NCI-H524 (cell line): ENCODE measurements at regions not wholly inside any gene's neighbourhood (a gene's known extent, or its start where the extent isn't known, plus 50 kb on each side); places are given as distances from the start of the nearest gene placed in this dataset.

Source experiments
- DNase-seq, 2 experiments: peaks; one replicate each; lab custom pipeline; 2025; lab: John Stamatoyannopoulos, UW

DNA sequence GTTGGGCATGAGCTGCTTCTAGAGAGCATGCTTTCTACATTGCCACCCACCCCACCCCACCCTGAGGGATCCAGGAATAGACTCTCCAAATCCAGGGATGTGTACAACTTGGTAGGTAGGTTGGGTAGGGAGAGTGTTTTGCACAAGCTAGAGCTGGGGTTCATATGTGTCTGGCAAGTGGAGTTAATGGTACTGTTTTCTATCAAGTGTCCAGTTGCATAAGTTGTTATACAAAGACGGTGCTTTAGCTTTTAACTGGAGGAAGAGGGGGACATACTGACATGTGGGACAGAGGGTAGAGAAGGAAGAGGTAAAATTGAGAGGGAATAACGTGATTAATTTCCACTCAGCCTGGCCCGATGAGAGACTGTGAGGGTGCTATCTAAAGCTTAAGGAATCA, 51.0 kb upstream of the TNC start:
- DNase-seq: no peak

DNA sequence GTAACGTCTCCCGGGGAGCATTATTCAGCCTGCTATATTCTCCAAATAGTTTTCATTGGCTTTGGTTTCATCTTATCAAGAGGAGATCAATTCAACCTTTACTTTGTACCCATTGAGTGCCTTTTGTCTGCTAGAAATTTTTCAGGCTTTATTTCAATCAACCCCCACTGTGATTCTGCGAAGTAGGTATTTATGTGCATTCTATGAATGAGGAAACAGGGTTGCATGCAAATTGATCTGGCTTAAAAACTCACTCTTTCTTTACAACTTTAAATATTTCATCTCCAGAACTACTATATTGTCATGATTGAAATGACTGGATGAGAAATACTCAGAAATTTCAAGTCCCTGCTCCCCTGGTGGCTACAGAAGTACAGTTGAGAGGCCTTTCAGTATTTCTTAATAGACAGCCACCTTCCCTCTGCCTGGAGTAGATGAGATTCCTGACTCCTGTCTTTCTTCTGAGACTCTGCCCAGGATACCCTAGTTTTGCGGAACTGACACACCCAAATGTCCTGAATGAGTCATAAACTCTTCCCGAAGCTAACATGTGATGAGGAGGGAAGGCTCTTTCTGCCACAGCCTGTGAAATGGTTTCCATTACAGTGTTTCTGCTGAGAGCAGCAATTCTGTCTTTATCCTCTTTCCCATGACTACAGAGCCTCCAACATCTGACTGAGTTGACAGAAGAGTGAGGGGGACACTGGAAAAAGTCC, 52.6 kb upstream of the TNC start:
- no peak for DNase-seq

DNA sequence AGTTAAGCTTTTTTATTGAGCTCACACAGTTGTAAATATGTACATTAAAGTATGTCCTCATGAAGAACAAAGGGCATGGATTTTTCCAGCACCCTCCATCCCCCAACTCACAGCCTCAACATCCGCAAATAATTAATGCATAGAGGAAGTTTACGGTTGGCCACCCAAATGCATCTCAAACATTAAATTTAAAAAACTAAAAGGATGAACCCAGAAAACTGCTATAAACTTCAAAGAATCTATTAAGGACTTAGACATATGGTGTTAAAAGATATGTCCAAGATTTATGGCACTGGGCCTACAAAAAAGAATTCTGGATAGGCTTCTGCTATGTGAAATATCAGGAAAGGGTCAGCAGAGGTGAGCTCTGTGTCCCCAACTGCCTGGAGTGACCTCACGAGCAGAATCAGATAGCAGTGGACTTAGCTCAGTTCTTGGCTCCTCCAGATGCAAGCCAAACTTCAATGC, 54.0 kb upstream of the TNC start:
- DNase-seq: no peak

DNA sequence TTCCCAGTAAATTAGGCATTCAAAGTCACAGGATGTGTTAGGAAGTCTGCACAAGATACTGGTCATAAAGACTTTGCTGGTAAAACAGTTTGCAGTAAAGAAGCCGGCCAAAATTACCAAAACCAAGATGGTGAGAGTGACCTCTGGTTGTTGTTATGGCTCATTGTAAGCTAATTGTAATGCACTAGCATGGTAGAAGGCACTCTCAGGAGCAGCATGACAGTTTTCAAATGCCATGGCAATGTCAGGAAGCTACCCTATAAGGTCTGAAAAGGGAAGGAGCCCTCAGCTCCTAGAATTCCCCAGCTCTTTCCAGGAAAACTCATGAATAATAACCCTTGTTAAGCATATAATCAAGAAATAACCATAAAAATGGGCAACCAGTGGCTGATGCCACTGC, 64.3 kb upstream of the TNC start:
- no peak for DNase-seq

DNA sequence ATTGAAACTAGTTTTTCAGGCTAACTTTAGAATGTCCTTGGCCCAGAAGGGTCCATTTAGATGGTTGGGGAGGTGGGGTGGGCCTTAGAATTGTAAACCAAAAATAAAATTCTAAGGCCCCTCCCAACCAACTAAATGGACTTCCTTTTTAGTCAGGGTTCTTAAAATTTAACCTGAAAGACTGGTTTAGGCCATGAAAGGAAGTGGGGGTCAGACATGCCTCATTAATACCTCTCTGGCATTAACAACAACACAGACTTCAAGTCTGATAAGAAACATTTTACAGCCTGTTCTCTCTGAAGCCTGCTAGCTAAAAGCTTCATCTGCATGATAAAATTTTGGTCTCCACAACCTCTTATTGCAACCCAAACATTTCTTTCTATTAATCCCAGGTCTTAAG, 65.5 kb upstream of the TNC start:
- no peak for DNase-seq

DNA sequence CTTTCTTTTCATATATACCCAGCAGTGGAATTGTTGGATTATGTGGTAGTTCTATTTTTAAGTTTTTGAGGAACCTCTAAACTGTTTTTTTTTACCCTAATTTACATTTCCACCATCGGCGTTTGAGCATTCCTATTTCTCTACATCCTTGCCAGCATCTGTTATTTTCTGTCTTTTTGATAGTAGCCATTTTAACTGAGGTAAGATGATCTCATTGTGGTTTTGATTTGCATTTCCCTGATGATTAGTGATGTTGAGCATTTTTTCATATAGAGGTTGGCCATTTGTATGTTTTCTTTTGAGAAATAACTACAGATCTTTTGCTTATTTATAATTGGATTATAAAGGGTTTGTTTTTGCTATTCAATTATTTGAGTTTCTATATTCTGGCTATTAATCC, 71.7 kb upstream of the TNC start:
- DNase-seq: no peak

DNA sequence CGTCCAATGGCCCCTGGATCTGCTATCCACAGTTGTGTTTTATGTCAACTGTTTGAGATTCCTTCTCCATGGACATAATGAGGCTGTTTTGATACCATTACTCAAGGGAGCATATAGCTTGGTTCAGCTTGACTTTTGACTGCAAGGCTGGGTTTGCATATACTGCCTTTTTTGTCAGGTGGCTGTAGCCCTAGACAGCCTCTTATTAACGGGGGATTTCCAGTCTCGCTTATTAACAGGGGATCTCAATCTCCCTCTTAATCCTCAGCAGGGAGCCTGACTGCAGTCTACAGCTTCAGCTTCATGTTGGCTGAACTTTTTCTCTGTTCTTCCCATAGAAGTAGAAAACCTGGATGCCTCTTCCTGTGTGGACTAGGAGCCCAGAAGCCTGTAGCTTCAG, 73.7 kb upstream of the TNC start:
- DNase-seq: peak in 1 of 2 experiments; percentile 37

DNA sequence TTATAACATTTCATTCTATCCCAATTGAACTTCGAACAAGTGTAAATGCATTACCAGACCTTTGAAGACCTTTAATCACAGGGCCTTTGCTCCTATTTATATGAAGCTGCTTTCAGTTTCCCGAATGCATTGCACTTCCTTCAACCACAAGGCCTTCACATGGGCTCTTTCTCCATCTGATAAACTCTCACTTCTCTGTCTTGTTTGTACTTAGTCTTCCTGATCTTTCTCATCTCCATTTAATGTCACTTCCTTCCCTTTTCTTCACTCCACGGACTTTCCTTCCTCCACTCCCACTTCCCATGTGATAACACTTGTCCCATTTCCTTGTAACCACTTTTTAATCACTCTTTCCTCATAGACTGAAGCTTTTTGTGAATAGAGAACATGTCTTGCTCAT, 74.3 kb upstream of the TNC start:
- no peak for DNase-seq

DNA sequence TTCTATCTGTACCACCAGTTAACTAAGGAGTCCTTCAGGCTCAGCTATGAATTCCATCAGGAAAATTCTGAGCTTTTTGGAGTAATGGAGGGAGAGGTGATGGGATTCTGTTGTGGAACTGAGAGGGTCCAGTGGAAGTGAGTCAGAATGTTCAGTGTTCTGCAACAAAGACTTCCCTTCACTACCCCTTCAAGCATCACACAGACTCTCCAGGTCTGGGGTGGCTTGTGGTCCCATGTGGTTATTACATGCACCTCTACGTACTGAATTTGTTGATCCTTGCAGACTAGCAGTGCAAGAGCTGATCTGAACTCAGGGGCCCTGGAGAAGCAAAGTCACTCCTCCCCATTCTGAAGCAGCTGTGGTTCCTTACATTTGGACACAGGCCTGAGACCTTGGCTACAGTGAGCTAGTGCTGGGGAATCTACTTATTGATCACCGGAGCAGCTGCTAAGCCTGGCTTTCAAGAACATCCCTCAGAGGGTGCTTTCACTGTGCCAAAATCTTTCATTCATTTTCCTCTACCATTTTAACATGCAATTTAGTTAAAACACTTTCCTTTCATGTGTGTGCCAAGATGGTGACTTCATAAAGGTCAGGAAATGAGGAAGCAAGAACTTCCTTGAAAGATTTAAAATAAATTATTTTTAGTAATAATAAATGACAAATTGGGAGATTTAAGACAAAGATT, 75.0 kb upstream of the TNC start:
- no peak for DNase-seq

DNA sequence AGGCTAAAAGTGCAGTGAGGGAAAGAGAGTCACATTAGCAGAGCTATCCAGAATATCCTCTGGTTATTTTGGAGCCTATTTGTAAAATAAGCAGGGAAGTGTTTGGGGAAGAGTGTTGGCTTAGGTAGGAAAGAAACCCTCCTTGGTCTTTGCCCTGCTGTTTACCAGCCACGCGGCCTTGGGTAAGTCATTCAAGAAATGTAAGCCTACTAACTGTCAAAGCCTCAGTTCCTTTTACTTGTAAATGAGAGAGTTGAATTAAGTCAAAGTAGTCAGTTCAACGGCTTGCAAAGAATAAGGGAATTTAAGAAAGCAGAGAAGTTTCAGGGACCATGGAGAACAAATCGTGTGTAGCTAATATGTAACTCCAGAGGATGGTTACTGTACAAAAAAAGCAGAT, 75.8 kb upstream of the TNC start:
- DNase-seq: no peak

DNA sequence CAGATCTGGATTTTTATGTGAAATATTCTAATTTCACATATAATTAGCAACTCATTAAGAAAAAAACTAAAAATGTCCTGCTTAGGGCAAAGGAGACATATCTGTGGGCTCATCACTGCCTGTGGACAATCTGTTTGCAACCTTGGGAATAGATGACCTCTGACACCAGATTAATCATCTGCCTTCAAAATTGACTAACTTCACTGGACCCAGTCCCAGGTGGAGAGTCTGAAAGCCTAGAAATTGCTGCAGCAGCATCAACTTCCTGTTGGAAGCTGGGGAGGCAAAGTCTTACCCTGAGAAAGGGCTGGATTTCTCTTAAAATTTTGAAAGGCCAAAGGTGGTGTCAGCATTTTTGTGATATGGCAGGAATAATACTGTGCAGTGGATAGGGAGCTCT, 76.3 kb upstream of the TNC start:
- no peak for DNase-seq

DNA sequence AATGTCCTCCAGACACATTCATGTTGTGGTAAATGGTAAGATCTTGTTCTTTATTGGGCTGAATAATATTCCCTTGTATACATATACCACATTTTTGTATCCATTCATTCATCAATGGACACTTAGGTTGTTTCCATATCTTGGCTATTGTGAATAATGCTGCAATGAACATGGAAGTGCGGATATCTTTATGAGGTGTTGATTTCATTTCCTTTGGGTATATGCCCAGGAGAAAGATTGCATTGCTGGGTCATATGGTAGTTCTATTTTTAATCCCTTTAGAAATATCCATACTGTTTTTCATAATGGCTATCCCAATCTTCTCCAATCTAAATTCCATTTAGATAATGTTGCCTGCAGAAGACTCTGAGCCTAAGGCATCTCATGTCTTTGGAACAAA, 78.0 kb upstream of the TNC start:
- DNase-seq: no peak

DNA sequence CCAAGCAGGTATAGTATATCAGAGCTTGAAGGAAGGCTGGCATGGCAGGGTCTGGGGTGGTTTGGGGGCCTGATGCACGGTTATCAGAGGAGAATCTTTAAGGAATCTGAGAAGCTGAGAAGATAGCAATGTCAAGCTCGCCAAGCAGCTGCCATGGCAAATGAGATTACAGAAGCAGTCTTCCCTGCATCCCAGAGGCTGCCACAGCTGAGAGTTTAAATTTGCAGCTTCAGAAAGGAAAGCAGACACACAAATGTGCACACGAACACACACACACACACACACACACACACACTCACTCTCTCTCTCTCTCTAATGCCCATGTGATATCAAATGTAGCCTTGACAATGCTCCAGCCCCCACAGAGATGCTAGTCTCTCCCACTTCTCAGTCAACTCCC, 79.0 kb upstream of the TNC start:
- no peak for DNase-seq

DNA sequence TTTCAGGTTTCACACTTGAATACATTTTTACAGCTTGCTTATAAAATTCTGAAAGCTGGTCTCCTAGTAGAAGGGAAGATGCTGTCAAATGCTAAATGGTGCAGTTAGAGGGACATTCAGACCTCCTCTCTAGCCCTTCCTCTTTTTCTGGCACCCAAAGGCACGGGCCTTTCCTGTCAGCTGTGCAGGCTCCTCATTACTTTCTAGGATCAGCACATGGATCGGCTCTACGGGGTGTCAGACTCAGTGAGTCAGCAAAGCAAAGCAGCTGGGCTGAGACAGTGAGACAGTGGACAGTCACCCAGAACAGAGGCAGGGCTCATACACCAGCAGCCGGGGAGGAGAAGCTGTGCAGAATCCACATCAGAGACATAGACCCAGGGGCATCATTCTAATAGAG, 80.0 kb upstream of the TNC start:
- peak in 1 of 2 experiments; percentile 3 for DNase-seq

DNA sequence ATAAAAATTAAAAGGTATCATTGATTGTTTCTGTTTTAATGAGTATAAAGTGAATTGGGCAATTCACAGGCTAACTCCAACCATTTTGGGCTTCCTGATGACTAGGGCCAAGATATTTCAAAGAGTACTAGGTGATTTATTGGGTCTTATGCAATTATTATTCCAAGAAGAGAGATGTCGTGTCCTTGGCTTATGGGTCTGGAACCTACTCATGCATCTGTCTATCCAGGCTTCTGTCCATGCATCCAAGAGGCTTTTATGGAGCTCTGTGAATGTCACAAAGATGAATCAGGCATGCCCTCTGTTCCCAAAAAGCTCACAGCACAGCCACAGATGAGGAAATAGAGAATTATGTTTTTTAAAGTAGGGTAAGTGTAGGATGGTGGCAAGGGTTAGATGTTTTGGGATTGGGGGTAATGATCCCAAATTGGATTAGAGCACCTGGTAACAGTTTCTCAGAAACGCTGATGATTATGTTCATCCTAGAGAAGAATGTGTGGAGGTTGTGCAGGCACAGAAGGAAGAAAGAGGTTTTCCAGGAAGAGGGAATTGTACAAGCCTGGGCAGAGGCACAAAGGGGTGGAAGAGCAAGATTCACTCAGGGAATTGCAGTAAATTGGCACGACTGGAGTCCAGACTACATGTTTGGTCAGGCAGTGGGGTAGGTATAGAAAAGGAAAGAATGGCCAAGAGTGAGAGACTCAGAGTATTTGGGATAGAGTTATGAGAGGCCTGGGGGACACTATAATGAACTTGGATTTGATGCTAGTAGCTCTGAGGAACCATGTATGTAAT, 83.0 kb upstream of the TNC start:
- DNase-seq: no peak

DNA sequence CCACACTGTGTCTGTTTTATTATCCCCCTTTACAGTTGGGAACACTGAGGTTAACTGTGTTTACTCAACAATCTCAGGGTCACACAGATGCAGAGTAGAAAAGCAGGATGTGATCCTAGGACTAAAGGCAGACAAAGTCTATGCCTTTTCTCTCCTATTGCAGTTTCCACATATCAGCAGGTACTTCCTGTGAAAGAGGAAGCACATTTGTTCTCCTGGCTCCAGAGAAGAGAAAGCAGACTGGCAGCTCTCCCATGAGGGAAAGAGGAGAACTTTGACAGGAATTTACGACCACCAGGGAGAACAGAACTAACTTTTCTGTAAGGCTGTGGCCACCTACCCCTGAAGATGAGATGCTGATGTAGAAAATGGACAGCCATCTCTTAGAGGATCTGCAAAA, 84.2 kb upstream of the TNC start:
- no peak for DNase-seq

DNA sequence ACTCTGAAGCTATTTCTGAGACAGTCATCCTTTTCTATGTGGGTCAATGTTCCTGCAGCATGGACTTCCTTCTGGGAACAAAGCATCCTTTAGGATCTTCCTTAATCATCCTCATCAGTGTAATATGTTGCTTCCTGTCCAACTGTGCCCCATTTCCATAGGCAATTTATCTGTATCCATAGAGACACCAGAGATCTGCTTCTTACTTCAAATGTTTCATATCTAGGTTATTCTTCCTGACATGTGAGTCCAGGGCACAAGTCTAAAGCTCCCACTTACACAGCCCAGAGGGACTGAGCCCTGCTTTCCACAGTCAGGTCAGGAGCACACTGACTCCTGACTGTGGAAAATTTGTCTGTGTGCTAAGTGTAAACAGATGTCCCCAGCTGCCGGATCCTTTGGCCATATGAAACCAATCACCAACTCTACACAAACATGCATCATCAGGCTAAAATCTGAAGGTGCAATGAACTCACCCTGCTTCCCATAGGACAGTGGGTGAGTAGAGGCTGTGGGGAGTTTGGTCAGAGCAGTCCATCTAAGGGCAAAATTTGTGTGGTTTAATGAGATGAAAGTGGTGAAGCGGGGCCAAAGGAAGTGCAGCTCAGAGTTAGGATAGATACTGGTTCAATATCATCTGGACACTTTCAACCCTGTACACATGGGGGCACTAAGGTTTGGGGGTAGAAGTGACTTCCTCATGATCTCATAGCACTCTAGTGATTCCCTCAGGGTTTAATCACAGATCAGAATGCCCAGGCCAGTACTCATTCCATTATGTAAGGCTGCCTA, 85.2 kb upstream of the TNC start:
- DNase-seq: no peak

DNA sequence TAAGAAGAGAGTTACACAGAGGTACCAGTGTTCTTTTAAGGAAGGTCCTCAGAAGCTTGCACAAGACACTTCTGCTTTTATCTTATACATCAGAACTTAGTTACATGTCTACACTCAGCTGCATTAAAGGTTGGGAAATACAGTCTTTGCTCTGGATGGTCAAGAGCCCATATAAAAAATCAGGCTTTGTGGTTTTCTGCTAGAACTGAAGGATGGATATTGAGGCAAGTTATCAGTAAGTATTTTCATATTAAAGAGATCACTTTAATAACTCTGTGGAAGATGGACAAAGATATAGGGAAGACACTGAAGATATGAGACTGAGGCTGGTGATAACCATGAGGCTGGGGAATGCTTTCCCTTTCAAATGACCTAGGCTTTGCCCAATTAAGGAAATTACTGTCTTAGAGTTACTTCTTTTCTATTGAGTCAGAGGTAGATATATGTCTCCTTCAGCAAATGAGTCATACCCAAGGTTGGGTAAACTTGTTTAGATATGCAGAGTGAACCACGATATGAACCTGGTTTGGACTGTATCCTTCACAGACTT, 87.0 kb upstream of the TNC start:
- no peak for DNase-seq

DNA sequence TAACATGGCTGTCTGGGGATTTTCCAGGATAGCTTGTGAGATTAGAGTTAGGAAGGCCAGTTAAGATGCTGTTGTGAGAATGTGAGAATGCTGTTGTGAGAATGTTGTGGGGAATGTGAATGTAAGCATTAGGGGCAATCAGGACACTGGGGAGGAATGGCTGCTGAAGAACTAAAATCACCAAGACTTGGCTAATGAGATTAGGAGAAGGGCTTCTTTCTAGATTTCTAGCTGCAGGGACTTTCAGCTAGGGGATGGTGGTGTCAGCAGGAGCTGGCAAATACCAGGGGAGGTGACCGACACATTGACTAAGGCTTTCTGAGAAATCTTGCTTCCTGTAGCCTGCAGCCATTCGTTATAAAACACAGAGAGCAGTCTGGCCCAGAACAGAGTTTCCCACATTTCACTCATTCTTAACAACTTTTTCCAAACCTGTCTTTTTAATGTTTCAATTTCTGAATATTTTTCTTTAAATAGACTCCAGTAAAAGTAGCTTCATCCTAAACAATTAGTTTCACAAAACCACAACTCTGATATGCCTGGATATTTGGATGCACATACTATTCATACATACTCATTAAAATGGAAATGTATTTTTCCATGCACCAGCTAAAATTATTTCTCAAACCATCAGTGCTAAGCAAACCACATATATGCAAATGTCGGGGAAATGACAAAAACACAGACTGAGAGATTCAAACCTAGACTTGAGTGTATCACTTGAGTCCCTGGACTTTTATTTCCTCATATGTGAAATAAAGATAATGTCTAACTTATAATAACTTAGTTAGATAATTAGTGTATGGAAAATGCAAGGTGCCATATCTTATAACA, 89.3 kb upstream of the TNC start:
- DNase-seq: no peak

DNA sequence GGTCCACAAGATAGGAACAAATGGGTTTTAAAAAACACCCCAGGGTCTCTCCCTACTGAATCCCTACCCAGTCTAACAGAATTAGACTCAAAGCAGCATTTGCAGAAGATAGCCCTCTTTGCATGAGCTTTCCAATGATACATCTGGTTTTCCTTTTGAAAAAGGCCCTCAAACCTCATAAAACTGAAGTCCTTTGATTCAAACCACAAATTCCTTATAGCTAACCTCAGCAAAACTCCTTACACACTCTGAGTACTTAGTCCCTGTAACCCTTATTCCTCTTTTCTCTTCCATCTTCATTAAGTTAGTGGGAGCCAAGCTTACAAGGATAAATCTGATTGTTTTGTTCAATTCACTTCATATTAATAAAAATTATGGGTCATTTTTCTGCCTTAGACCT, 90.5 kb upstream of the TNC start:
- no peak for DNase-seq
